GM23338 (cell line): ENCODE measurements at regions not wholly inside any gene's neighbourhood (a gene's known extent, or its start where the extent isn't known, plus 50 kb on each side); places are given as distances from the start of the nearest gene placed in this dataset.

Source experiments
- ATAC-seq: fragments of 200-7000 bp; cut with Tn5 transposase; 3 replicates; pipeline ENCODE4 v1.9.1; 2020
- DNase-seq: peaks from one replicate; pipeline ENCODE4 v3.0.0-alpha.2; 2015; ENCODE audit warnings: low spot score
- H2AFZ ChIP-seq: fragments of 200-600 bp; sonication (generic); 2 replicates; pipeline ENCODE4 v1.8.0; 2016; ENCODE audit warnings: antibody characterized with exemption, mild to moderate bottlenecking, moderate library complexity
- H3F3A ChIP-seq: fragments of 200-600 bp; sonication (generic); replicated peaks from 2 replicates; pipeline ENCODE4 v1.8.0; 2017; ENCODE audit warnings: antibody characterized with exemption, mixed run types, low read depth
- H3K27ac ChIP-seq: fragments of 200-600 bp; sonication (generic); 2 replicates; pipeline ENCODE4 v1.6.1; 2016; ENCODE audit warnings: low read depth
- H3K27me3 ChIP-seq: fragments of 200-600 bp; sonication (generic); 2 replicates; pipeline ENCODE4 v1.8.0; 2016; ENCODE audit warnings: mild to moderate bottlenecking, mixed run types, moderate library complexity; ENCODE audit not compliant: insufficient read depth
- H3K36me3 ChIP-seq: fragments of 200-600 bp; sonication (generic); 2 replicates; pipeline ENCODE4 v1.8.0; 2016; ENCODE audit warnings: mild to moderate bottlenecking; ENCODE audit not compliant: insufficient read depth
- H3K4me1 ChIP-seq: fragments of 200-600 bp; sonication (generic); 2 replicates; pipeline ENCODE4 v1.8.0; 2016; ENCODE audit warnings: mild to moderate bottlenecking, moderate library complexity; ENCODE audit not compliant: insufficient read depth
- H3K4me2 ChIP-seq: fragments of 200-600 bp; sonication (generic); 2 replicates; pipeline ENCODE4 v1.7.1; 2017; ENCODE audit warnings: mixed run types
- H3K4me3 ChIP-seq: fragments of 200-600 bp; sonication (generic); 2 replicates; pipeline ENCODE4 v1.6.1; 2016; ENCODE audit warnings: mixed run types
- H3K79me2 ChIP-seq: fragments of 200-600 bp; sonication (generic); replicated peaks from 2 replicates; pipeline ENCODE4 v1.8.0; 2017; ENCODE audit warnings: mild to moderate bottlenecking; ENCODE audit not compliant: insufficient read depth
- H3K9me2 ChIP-seq: fragments of 200-600 bp; sonication (generic); 2 replicates; pipeline ENCODE4 v1.8.0; 2017; ENCODE audit not compliant: insufficient read depth
- H4K20me1 ChIP-seq: fragments of 200-600 bp; sonication (generic); replicated peaks from 2 replicates; pipeline ENCODE4 v1.8.0; 2017; ENCODE audit warnings: mild to moderate bottlenecking; ENCODE audit not compliant: insufficient read depth
- H3K27ac Mint-ChIP-seq: 2 replicates; pipeline ENCODE4 v1.8.0; 2020; ENCODE audit warnings: inconsistent platforms, mild to moderate bottlenecking, moderate library complexity, mixed read lengths
- H3K27me3 Mint-ChIP-seq: 3 replicates; pipeline ENCODE4 v1.8.0; 2022; ENCODE audit warnings: low read depth, mild to moderate bottlenecking, moderate library complexity, mixed read lengths, inconsistent platforms; ENCODE audit not compliant: insufficient read depth, poor library complexity
- H3K36me3 Mint-ChIP-seq: 3 replicates; pipeline ENCODE4 v1.8.0; 2021; ENCODE audit warnings: low read depth, mild to moderate bottlenecking, inconsistent platforms, moderate library complexity, mixed read lengths
- H3K4me1 Mint-ChIP-seq: 3 replicates; pipeline ENCODE4 v1.8.0; 2020; ENCODE audit warnings: mild to moderate bottlenecking, inconsistent platforms, mixed read lengths
- H3K4me3 Mint-ChIP-seq: 3 replicates; pipeline ENCODE4 v1.8.0; 2021; ENCODE audit warnings: moderate library complexity, mild to moderate bottlenecking, inconsistent platforms, mixed read lengths
- H3K9me3 Mint-ChIP-seq: 3 replicates; pipeline ENCODE4 v1.8.0; 2020; ENCODE audit warnings: moderate library complexity, mild to moderate bottlenecking, inconsistent platforms, mixed read lengths
- ETS1 ChIP-seq: IDR thresholded peaks from 2 replicates; pipeline ENCODE4 v1.6.1; 2016; ENCODE audit warnings: antibody characterized with exemption
- EZH2 ChIP-seq: fragments of 200-600 bp; sonication (generic); IDR thresholded peaks from one replicate; pipeline ENCODE4 v1.8.0; 2017; ENCODE audit warnings: antibody characterized with exemption, mild to moderate bottlenecking, low read depth; ENCODE audit not compliant: unreplicated experiment
- JUNB ChIP-seq: IDR thresholded peaks from one replicate; pipeline ENCODE4 v1.6.1; 2016; ENCODE audit warnings: antibody characterized with exemption; ENCODE audit not compliant: unreplicated experiment
- NANOG ChIP-seq: IDR thresholded peaks from 2 replicates; pipeline ENCODE4 v1.6.1; 2016; ENCODE audit warnings: antibody characterized with exemption, borderline replicate concordance
- REST ChIP-seq: IDR thresholded peaks from one replicate; pipeline ENCODE4 v1.6.1; 2018; ENCODE audit warnings: antibody characterized with exemption; ENCODE audit not compliant: unreplicated experiment
- STAT1 ChIP-seq: IDR thresholded peaks from one replicate; pipeline ENCODE4 v1.6.1; 2016; ENCODE audit warnings: antibody characterized with exemption; ENCODE audit not compliant: unreplicated experiment
- ZNF114 ChIP-seq: fragments of 250-450 bp; sonication (Bioruptor Pico); IDR thresholded peaks from 2 replicates; pipeline ENCODE4 v1.5.0; 2020; ENCODE audit warnings: mild to moderate bottlenecking, moderate library complexity

- TF ChIP-seq REST (no peak), NANOG (no peak), EZH2 (no peak)
These were observed 331.2 kb downstream of the METTL15 start (continued) for GRCh38 chr11:28439403-28439802.

- no peaks in the 10 kb centered on the region for H3K36me3 ChIP-seq
- H3K27me3 Mint-ChIP-seq = peaks cover 2% of the 10 kb centered on the region
These were observed 311.9 kb downstream of the METTL15 start for GRCh38 chr11:28420099-28420498.

More at GRCh38 chr11:28420099-28420498, 311.9 kb downstream of the METTL15 start:
- no peaks in the 10 kb centered on the region for H3K4me1 ChIP-seq
- no peak overlapping the region for H3K4me3 Mint-ChIP-seq
- DNase-seq (no peak), ATAC-seq (no peak)
- no peak overlapping the region for H3K27ac ChIP-seq
- H3F3A ChIP-seq = no peaks in the 10 kb centered on the region
- H3K4me2 ChIP-seq = no peak overlapping the region
- no peak for TF ChIP-seq EZH2
- no peak for TF ChIP-seq JUNB
- no peak for TF ChIP-seq STAT1
- TF ChIP-seq ZNF114 = no peak
- no peak for TF ChIP-seq REST
- TF ChIP-seq ETS1 = no peak
- H3K27ac Mint-ChIP-seq = no peak overlapping the region
- no peaks in the 10 kb centered on the region for H4K20me1 ChIP-seq
- H2AFZ ChIP-seq = no peak overlapping the region
- H3K79me2 ChIP-seq = no peaks in the 10 kb centered on the region
- H3K9me2 ChIP-seq = 0 out of 2 replicates have a peak, but pooled peaks cover 4% of the 10 kb centered on the region
- no peak overlapping the region for H3K4me3 ChIP-seq
- no peaks in the 10 kb centered on the region for H3K27me3 ChIP-seq
- no peaks in the 10 kb centered on the region for H3K36me3 Mint-ChIP-seq
- no peaks in the 10 kb centered on the region; the same call in 2 of the 3 replicates for H3K9me3 Mint-ChIP-seq
- no peaks in the 10 kb centered on the region for H3K4me1 Mint-ChIP-seq
